HEK293 (cell line): ENCODE measurements at regions not wholly inside any gene's neighbourhood (a gene's known extent, or its start where the extent isn't known, plus 50 kb on each side); places are given as distances from the start of the nearest gene placed in this dataset.

Source experiments
- PRDM4 ChIP-seq: fragments of 450-650 bp; formaldehyde crosslinking; IDR thresholded peaks from 2 replicates; pipeline ENCODE4 v1.5.1; 2017; ENCODE audit warnings: missing biosample characterization, missing genetic modification characterization
- ZNF169 ChIP-seq: fragments of 450-650 bp; formaldehyde crosslinking; IDR thresholded peaks from 2 replicates; pipeline ENCODE4 v1.5.1; 2016; ENCODE audit warnings: missing biosample characterization, missing genetic modification characterization

- no peak for TF ChIP-seq PRDM4
- no peak for TF ChIP-seq ZNF169 (tag by site-specific recombination)
Observed at GRCh38 chr2:161077367-161078210, 82.6 kb upstream of the TANK start.
